ENCODE measurements at regions not wholly inside any gene's neighbourhood (a gene's known extent, or its start where the extent isn't known, plus 50 kb on each side); places are given as distances from the start of the nearest gene placed in this dataset.

DNA sequence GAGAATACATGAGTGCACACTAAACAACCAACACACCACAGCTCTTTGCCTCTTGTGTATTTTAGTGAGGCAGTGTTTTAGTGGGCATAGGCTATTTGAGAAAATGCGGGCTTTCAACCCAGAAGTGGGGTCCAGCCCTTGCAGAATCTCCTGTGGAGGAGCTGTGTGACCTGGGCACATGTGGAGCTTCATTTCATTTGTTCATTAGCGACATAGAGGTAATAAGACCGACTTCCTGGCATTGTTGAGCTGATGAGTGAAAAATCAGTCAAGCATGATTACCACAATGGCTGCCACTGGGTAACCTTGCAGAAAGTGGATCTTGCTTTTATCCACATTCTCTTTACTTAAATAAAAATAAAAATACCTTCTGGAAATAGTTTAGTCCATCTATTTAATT, 923.5 kb downstream of the BCL11B start:
- H3K27ac Mint-ChIP-seq: no peak overlapping the region
- ChIA-PET CTCF (no interaction called here), POLR2A (no interaction called here)
- H3K27me3 Mint-ChIP-seq (ENCODE audit: low read depth): no peaks in the 10 kb centered on the region; the same call in 1 of the 2 replicates
- no peak overlapping the region for H3K4me3 Mint-ChIP-seq
- peaks cover 12% of the 10 kb centered on the region for H3K4me1 Mint-ChIP-seq
- no peak for DNase-seq (ENCODE audit: low spot score)
- H3K9me3 Mint-ChIP-seq: peaks cover 4% of the 10 kb centered on the region
- no peak for ATAC-seq
- TF ChIP-seq SP1 (CRISPR knock-in tag; conservative IDR thresholded peaks at IDR 0.05) (no peak), GTF2I (CRISPR knock-in tag; conservative IDR thresholded peaks at IDR 0.05) (no peak), JUN (CRISPR knock-in tag; IDR thresholded peaks at IDR 0.05) (no peak), KAT7 (CRISPR knock-in tag; IDR thresholded peaks at IDR 0.05; ENCODE audit: borderline replicate concordance) (no peak), MYBL2 (CRISPR knock-in tag; IDR thresholded peaks at IDR 0.05) (no peak), ZNF317 (CRISPR knock-in tag; IDR thresholded peaks at IDR 0.05; ENCODE audit: borderline replicate concordance, low read depth) (no peak), USF2 (CRISPR knock-in tag; IDR thresholded peaks at IDR 0.05) (no peak), ATF1 (CRISPR knock-in tag; IDR thresholded peaks at IDR 0.05) (no peak), IRF2 (CRISPR knock-in tag; IDR thresholded peaks at IDR 0.05; ENCODE audit: borderline replicate concordance, low read depth) (no peak), E2F1 (CRISPR knock-in tag; IDR thresholded peaks at IDR 0.05) (no peak), ZNF532 (CRISPR knock-in tag; IDR thresholded peaks at IDR 0.05; ENCODE audit: borderline replicate concordance) (no peak), RORB (CRISPR knock-in tag; IDR thresholded peaks at IDR 0.05) (no peak), FOXP1 (CRISPR knock-in tag; IDR thresholded peaks at IDR 0.05; ENCODE audit: borderline replicate concordance) (no peak), CBFB (CRISPR knock-in tag; IDR thresholded peaks at IDR 0.05; ENCODE audit: low read depth) (no peak)
- TF ChIP-seq, protein P1, sequence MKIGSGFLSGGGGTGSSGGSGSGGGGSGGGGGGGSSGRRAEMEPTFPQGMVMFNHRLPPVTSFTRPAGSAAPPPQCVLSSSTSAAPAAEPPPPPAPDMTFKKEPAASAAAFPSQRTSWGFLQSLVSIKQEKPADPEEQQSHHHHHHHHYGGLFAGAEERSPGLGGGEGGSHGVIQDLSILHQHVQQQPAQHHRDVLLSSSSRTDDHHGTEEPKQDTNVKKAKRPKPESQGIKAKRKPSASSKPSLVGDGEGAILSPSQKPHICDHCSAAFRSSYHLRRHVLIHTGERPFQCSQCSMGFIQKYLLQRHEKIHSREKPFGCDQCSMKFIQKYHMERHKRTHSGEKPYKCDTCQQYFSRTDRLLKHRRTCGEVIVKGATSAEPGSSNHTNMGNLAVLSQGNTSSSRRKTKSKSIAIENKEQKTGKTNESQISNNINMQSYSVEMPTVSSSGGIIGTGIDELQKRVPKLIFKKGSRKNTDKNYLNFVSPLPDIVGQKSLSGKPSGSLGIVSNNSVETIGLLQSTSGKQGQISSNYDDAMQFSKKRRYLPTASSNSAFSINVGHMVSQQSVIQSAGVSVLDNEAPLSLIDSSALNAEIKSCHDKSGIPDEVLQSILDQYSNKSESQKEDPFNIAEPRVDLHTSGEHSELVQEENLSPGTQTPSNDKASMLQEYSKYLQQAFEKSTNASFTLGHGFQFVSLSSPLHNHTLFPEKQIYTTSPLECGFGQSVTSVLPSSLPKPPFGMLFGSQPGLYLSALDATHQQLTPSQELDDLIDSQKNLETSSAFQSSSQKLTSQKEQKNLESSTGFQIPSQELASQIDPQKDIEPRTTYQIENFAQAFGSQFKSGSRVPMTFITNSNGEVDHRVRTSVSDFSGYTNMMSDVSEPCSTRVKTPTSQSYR (CRISPR knock-in tag; IDR thresholded peaks at IDR 0.05): no peak
- TF ChIP-seq, protein P2, sequence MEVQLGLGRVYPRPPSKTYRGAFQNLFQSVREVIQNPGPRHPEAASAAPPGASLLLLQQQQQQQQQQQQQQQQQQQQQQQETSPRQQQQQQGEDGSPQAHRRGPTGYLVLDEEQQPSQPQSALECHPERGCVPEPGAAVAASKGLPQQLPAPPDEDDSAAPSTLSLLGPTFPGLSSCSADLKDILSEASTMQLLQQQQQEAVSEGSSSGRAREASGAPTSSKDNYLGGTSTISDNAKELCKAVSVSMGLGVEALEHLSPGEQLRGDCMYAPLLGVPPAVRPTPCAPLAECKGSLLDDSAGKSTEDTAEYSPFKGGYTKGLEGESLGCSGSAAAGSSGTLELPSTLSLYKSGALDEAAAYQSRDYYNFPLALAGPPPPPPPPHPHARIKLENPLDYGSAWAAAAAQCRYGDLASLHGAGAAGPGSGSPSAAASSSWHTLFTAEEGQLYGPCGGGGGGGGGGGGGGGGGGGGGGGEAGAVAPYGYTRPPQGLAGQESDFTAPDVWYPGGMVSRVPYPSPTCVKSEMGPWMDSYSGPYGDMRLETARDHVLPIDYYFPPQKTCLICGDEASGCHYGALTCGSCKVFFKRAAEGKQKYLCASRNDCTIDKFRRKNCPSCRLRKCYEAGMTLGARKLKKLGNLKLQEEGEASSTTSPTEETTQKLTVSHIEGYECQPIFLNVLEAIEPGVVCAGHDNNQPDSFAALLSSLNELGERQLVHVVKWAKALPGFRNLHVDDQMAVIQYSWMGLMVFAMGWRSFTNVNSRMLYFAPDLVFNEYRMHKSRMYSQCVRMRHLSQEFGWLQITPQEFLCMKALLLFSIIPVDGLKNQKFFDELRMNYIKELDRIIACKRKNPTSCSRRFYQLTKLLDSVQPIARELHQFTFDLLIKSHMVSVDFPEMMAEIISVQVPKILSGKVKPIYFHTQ (CRISPR knock-in tag; IDR thresholded peaks at IDR 0.05): no peak
- H3K36me3 Mint-ChIP-seq: no peaks in the 10 kb centered on the region

Data from WTC11 (cell line).